NCI-H187 (cell line): ENCODE measurements at regions not wholly inside any gene's neighbourhood (a gene's known extent, or its start where the extent isn't known, plus 50 kb on each side); places are given as distances from the start of the nearest gene placed in this dataset.
"Not testable (repeated sequence)": the region's sequence is repeated elsewhere in the genome, so short reads cannot be mapped to it uniquely, and the experiment has no call there.

ENCODE experiments used
- DNase-seq, 2 experiments: peaks; one replicate each; lab custom pipeline; 2025; lab: John Stamatoyannopoulos, UW

DNA sequence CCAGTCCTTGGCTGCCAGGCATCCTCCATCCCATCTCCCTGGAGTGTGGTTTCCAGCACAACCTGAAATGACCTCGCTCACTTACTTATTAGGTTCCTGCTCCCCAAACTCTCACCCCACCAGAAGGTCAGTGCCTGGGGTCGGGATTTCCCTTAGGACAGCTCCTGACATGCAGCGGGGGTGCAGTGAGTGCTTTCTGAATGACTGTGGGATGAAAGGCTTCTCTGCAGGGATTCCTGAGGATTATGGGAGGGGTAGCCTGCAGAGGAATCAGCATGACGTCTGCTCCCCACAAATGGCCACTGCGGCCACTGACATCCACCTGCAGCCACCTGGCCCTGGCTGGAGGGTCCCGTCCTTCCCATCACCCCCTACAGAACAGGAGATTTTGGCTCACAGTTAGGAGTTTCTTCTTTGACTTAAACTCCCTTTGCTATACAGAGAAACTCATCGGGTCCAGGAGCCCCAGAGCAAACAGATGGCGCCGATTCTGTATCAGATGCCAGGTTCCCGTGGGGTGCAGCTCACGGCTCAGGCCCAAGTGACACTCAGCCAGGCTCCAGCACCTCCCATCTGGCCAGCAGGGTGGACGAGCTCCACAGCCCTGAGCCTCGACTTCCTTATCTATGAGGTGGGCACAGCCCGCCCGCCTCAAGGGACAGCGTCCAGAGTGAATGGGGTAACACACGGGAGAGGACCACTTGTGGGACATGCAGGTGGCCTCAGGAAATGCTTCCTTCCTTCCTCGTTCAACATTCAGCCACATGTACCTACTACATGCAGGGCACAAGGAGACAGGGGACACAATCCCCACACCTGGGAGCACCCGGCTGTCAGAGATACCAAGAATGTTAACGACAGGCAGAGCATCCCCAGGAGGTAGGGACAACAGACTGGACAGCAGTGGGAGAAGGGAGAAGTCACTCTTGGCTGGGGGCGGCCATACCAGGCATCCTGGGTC is 69.8 kb downstream of the RMI2 start:
- DNase-seq, result no peak

DNA sequence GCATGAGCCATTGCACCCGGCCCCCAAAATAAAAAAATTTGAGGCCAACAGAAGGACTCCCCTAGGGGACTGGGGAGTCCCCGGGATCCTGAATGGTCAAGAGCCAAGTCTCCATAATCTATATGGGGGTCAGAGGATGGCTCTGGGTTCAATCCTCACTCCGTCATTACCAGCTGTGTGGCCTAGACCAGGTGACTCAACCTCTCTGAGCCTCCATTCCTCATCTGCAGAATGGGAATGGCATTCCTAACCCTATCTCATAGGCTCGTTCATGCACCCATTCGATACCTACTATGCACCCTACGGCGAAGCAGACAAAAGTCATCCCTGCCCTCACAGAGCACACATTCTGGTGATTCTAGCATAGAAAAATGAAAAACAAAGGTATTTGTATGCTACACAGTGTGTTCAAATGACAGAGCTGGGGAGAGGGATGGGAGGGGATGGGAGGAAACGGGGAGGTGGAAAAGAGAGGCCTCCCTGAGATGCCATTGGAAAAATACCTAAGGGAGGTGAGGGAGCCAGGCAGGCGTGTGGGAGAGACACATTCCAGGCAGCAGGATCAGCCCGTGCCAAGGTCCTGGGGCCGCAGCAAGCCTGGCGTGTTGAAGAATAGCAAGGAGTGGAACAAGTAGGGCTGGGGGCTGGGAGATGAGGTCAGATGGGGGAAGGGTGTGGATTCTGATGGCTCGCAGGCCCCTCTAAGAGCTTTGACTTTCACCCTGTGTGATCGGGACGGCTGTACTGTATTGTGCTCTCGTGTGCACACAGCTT is 71.2 kb downstream of the RMI2 start:
- no peak for DNase-seq

DNA sequence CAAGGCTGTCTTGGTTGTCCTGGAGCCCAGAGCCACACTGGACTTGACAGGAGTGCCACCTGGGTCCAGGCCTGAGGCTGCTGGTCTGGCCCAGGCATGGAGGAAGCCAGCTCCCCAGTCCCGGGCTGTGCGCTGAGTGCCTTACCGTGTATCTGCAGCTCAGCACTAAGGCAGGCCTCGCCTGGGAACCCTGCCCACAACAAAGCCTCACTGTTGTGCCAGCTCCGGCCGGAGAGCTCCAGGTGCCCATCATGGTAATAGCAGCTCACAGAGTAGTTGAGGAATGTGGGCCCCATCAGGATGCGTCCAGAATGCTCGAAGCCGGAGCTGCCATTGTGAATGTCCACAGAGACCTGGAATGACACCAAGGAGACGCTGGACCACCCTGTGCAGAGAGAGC is 72.2 kb downstream of the RMI2 start:
- no peak for DNase-seq

DNA sequence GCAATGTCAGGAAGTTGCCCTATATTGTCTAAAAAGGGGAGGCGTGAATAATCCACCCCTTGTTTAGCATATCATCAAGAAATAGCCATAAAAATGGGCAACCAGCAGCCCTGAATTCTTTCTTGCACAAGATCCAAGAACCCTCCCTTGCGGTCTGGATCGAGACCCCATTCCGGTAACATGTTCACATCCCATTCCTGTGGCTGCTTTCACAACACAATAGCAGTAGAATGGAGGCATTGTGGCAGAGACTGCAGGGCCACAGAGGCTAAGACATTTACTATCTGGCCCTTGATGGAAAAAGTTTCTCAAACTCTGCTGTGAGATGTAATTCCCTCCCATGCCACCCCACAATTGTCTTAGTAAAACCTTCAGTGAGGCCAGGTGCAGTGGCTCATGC is 73.2 kb downstream of the RMI2 start:
- DNase-seq, result no peak

DNA sequence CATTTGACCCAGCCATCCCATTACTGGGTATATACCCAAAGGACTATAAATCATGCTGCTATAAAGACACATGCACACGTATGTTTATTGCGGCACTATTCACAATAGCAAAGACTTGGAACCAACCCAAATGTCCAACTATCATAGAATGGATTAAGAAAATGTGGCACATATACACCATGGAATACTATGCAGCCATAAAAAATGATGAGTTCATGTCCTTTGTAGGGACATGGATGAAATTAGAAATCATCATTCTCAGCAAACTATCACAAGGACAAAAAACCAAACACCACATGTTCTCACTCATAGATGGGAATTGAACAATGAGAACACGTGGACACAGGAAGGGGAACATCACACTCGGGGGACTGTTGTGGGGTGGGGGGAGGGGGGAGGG is 74.8 kb downstream of the RMI2 start:
- DNase-seq, result not testable (repeated sequence)

DNA sequence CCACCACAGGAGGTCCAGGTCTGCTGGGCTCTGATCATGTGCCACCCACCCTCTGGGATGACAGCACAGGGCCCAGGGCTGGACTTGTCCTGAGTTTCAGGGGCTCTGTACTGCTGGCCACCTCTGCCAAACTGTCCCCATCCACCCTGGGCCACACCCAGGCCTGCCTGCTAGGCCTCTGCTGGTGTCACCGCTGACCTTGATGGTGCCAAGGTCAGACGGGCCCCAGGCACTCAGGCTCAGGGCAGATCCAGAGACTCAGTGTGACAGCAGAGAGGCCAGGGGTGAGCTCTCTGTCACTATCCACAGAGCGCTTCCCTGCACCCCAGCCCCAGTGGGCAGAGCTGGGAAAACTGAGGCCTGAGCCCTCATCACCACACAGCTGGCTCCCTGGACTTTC is 75.6 kb downstream of the RMI2 start:
- DNase-seq, result no peak

DNA sequence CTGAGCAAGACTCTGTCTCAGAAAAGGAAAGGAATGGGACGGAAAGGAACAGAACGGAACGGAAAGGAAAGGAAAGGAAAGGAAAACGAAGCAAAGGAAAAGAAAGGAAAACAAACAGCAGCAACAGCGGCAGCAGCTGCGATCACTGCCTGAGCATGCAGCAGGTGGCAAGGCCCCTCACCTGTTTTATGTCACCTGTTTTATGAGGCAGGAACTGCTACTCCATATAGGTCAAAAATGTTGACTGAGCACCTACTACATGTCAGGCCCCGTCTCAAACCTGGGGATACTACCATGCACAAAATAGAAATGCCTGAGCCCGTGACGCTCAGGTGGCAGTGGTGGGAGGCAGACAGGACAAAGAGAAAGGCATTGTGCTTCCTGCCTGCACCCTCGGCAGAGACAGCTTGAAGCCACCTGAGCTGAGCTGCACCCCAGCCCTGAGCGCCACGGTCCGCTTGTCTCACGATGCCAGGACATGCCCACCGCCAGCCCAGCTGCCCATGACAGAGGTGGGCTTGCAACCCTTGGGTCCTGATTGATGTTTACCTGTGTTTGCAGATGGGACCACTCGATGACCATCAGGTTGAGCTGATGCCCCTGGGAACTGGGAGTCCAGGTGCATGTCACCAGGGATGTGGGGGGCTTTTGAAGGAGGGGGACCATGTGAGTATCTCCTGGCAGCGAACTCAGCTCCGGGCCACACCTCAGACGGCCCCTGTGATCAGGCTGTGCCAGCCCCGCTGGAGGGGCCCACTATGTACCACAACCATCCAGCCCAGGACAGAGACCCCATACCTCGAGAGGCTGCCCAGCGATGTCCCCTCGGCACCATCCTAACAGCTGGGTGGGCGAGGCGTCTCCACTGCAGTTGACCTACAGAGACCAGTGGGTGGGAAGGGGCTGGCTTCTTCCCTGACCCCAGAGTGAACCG is 77.4 kb downstream of the RMI2 start:
- no peak for DNase-seq

DNA sequence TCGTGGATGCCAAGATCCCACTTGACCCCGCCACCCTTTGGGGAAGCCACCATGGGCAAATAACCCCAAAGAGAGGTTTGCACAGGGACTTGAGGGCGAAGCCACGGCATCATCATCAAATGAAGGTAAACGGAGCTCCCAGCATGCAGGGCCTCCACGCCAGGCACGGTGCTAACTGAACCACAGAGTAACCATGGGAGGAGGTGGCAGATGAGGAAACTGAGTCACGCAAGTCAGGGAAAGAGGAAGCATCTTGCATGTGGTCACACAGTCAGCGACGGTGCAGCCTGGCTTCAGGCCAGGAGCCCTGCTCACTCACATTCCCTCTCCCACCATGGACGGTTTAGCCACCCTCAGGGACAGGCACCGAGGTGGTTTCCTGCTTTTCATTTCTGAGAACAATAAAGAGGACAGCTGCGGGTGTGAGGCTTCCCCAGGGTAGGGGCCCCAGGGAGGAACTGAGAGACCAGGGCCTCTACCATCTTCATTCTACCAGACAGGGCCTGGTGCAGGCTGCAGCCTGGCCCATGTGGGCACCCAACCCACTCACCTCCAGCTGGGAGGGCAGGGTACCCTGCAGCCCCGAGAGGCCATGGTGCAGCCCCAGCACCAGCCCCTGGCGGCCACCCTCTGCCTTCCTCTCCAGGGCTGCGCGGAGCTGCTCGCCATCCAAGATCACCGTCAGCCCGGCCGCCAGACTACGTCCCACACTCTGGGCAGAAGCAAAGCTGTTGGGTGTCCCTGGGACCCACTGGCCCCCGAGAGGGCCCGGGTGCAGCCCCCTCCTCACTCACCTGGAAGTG is 78.3 kb downstream of the RMI2 start:
- DNase-seq, result no peak

DNA sequence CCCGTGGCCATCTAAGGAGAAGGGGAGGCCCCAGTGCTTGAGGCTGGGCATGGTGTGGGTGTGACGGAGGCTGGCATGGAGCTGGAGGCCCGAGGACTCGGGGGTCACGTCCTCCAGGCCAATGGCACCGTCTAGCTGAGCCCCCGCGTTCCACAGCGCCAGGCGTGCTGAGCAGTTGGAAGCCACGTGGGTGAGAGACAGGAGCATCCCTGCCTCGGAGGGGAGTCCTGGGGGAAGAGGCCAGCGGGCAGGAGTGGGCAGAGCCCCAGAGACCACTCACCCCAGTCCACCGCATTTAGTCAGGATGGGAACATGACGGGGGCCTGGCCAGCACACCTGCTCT is 78.8 kb downstream of the RMI2 start:
- DNase-seq, result no peak

DNA sequence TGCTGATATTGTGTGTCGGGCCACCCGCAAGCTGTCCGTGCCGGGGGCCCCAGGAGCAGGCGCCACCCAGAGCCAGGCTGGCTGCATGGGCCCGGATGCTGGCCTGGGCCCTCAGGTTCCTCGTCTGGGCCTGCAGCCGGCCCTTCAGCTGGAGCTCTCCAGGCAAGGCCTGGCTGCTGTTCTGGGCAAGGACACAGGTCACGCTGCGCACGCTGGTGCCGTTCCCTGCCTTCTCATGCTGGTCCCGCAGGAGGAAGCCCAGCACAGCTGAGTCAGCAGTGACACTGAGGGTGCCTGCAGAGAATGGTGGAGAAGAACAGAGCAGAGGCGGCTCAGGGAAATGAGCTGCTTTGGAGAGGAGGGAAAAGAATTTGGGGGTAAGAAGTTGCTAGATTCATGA is 79.9 kb downstream of the RMI2 start:
- DNase-seq, result no peak

DNA sequence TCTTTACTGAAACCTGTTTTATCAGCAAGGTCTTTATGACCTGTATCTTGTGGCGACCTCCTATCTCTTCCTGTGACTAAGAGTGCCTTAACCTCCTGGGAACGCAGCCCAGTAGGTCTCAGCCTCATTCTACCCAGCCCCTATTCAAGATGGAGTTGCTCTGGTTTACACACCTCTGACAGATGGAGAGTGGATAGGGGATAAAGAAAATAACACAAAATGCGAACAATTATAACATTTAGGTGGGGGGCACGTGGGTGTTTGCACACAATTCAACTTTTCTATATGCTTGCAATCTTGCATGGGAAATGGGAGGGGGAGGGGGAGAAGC is 83.3 kb downstream of the RMI2 start:
- DNase-seq, result no peak

DNA sequence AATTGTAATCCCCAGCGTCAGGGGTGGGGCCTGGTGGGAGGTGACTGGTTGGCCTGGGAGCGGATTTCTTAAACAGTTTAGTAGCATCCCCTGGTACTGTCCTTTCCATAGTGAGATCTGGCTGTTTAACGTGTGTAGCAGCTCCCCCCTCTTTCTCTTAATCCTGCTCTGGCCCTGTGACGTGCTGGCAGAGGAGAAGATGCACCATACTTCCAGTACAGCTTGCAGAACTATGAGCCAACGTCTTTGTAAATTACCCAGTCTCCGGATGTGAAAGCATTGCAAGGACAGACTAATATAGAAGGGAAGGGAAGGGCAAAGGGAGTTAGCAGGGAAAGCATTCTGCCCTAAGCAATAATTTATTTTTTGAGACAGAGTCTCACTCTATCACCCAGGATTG is 83.9 kb downstream of the RMI2 start:
- DNase-seq, result no peak

DNA sequence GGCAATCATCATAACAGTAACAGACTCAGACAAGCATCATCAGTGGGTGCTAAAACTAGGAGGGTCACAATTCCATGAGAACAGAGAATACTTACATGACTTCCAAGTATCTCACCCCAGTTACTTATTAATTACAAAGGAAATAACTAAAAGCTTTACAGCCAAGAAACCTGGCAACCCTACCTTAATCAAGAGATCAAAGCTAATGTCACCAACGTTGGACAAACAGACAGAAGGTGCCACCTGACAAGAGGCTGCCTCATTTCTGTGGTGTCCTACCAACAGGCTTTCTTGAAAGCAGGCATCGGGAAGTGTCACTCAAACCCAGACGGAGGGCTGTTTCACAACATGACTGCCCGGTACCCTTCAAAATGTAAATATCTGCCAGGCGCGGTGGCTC is 84.6 kb downstream of the RMI2 start:
- DNase-seq, result no peak

DNA sequence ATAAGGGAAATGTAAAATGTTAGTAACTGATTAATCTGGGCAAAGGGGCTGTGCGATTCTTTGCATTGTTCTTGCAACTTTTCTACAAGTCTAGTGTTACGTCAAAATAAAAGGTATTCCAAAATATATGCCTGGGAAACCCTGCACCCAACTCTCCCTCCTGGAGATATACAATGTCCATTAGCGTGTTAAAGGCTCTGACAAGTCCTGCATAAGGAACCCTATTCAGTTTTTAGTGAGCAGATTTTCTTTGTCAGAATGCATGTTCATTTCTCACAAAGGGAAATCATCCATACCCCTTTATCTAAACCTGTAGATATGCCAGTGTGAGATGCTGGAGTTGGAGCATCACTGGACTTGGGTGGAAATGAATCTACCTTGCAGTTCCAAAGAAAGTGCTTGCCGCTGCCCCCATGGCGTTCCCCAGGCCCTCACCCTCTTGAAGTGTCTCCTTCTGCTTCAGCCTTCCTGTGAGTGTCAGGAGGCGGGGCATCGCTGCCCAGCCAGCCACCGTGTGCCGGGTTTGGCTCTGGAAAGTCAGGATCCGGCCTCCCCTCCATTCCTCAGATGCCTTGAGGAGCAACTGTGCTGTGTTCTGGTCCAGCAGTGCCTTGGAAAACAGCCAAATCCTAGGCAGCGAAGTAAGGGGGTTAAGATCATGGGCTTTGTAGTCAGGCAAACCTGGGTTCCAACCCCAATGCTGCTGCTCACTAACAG is 85.5 kb downstream of the RMI2 start:
- no peak for DNase-seq

DNA sequence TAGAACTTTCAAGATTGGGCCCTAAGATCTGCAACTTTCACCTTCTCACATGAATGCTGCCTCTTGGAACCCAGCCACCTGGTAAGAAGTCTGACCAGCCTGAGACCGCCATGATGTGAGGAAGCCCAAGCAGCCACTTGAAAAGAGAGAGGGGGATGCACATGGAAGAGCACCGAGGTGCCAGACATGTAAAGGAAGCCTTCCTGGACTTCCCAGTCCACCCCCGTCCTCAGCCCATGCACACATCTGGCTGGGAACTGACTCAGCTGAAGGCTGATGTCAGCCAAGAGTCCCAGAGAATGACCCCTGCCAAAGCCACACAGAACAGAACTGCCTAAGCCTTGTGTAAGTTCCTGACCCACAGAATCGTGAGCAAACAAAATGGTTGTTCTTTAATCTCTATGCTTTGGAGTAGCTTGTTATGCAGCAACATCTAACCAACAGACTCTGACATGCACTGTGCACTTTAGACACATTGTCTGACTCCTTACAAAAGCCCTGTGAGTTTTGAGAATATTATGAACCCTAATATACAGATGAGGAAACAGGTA is 86.7 kb downstream of the RMI2 start:
- no peak for DNase-seq

DNA sequence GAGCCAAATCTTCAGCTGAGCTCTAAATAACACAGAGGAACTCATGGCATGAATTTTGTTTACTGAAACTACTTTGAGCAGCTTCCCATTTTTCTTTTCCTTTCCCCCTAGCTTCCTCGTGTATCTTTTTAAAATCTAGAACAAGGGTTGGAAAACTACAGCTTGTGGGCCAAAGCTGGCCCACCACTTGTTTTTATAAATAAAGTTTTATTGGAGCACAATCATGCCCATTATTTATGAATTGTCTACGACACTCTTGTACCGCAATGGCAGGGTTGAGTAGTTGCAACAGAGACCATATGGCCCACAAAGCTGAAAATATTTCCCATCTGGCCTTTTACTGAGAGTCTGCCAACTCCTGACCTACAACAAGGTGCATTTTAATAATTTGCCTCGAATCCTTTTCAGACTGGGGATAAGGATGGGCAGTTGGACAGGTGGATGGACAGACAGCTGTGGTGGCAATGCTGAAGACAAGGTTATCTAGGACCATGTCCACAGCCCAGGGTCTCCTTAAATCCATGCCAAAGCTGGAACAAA is 87.7 kb downstream of the RMI2 start:
- no peak for DNase-seq

DNA sequence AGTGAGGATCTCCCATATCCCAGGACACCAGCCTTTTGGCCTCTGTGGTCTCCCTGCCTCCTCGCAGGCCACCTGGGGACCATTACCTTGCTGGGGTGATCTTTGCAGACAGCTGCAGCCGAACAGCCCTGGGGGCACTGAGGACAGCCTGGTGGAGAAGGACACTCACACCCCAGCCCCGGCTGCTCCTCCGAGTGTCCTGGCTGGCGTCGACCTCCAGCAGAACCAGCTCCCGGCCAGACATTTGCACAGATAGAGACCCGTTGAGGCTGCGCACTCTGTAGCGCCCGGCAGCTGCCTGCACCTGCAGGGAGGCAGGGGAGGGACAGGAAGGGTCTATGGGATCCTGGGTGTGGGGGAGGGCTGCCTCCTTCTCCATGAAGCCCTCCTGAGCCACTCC is 90.3 kb downstream of the RMI2 start:
- no peak for DNase-seq

DNA sequence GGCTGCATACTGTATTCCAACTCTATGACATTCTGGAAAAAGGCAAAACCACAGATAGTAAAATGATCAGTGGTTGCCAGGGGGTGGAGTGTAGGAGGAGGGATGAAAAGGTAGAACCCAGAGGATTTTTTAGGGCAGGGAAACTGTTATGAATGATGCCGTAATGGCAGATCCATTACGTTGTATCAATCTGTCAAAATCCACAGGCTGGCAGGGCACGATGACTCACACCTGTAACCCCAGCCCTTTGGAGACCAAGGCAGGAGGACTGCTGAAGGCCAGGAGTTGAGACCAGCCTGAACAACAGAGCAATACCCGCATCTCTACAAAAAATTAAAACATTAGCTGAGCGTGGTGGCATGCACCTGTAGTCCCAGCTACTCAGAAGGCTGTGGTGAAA is 91.8 kb downstream of the RMI2 start:
- no peak for DNase-seq

DNA sequence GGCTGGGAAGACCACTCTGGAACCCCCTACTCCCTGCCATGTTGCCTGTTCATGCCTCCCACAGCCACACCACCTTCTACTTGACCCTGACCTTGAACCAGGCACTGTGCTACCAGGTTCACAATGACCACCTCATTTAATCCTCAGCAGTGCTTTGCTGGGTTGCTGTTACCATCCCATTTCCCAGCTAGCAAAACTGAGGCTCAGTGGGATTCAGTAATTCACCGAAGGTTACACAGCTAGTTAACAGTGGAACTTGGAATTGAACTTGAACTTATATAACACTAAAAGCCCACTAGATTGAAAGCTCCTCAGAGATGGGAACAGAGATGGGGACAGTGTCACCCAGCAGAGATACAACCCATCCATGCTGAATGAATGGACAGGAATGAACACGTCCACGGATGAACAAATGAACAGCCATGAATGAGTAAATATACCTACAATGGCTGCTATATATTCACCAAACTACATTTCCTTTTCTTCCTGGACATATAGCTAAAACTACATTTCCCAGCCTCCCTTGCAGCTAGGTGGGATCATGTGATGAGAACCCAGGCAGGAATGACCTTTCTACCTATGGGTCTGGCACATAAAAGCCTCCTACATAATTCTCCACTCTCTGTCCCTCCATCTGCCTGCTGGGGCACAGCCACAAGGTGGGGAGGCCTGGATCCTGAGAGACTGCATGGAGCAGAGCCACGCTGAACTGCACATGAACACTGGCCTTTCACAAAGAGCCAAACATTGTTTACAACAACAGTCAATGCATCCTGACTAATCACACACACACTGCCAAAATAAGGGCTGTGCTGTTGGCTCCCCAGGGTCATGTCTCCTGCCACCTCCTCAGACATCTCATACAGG is 94.8 kb downstream of the RMI2 start:
- no peak for DNase-seq
